ENCODE measurements at regions not wholly inside any gene's neighbourhood (a gene's known extent, or its start where the extent isn't known, plus 50 kb on each side); places are given as distances from the start of the nearest gene placed in this dataset.
"Not testable (repeated sequence)": the region's sequence is repeated elsewhere in the genome, so short reads cannot be mapped to it uniquely, and the experiment has no call there.

DNA sequence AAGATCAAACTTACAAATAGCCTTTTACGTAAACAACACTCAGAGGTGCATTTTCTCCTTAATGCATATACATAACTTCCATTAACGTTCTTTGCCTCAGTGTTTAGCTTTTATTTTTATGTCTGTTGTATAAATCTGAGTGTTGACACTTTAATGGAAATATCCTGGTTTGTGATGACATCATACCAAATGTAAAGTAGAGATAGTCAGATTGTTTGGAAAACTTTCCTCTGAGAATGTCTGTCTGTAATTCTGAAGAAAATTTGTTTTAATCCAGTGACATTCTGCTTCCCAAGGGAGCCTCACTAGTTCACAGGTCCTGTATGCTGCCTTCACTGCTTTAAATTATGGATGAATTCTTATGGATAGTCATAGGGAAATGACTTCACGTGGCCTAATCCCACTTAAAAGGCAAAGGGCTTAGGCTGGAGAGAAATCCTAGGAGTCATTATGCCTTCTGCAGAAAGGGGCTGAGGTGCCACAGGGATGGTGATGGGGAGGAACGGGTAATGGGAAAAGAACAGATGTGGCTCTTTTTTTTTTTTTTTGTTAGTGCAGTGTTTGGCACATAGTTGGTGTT, 93.2 kb downstream of the DNAJB9 start:
- Mint-ChIP-seq H3K9me3 (ENCODE audit: low read depth) (no peaks in the 10 kb centered on the region), H3K36me3 (ENCODE audit: low read depth) (no peaks in the 10 kb centered on the region), H3K4me3 (ENCODE audit: unreplicated experiment) (no peak overlapping the region), H3K27ac (ENCODE audit: unreplicated experiment) (no peak overlapping the region), H3K4me1 (ENCODE audit: low read depth) (peaks cover 6% of the 10 kb centered on the region), H3K27me3 (ENCODE audit: low read depth) (peaks cover 6% of the 10 kb centered on the region)
- no peak for DNase-seq (ENCODE audit: low spot score)
- TF ChIP-seq, protein P1, sequence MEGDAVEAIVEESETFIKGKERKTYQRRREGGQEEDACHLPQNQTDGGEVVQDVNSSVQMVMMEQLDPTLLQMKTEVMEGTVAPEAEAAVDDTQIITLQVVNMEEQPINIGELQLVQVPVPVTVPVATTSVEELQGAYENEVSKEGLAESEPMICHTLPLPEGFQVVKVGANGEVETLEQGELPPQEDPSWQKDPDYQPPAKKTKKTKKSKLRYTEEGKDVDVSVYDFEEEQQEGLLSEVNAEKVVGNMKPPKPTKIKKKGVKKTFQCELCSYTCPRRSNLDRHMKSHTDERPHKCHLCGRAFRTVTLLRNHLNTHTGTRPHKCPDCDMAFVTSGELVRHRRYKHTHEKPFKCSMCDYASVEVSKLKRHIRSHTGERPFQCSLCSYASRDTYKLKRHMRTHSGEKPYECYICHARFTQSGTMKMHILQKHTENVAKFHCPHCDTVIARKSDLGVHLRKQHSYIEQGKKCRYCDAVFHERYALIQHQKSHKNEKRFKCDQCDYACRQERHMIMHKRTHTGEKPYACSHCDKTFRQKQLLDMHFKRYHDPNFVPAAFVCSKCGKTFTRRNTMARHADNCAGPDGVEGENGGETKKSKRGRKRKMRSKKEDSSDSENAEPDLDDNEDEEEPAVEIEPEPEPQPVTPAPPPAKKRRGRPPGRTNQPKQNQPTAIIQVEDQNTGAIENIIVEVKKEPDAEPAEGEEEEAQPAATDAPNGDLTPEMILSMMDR (IDR thresholded peaks at IDR 0.05), result no peak

GRCh38 chr7:108663701-108664100, 94.0 kb downstream of the DNAJB9 start:
- TF ChIP-seq, protein P1 (IDR thresholded peaks at IDR 0.05), result no peak
- H3K9me3 Mint-ChIP-seq (ENCODE audit: low read depth), result no peaks in the 10 kb centered on the region
- no peak for DNase-seq (ENCODE audit: low spot score)
- peaks cover 9% of the 10 kb centered on the region for H3K27me3 Mint-ChIP-seq (ENCODE audit: low read depth)
- peaks cover 6% of the 10 kb centered on the region for H3K4me1 Mint-ChIP-seq (ENCODE audit: low read depth)
- H3K27ac Mint-ChIP-seq (ENCODE audit: unreplicated experiment), result no peak overlapping the region
- H3K36me3 Mint-ChIP-seq (ENCODE audit: low read depth), result no peaks in the 10 kb centered on the region
- H3K4me3 Mint-ChIP-seq (ENCODE audit: unreplicated experiment), result no peak overlapping the region

DNA sequence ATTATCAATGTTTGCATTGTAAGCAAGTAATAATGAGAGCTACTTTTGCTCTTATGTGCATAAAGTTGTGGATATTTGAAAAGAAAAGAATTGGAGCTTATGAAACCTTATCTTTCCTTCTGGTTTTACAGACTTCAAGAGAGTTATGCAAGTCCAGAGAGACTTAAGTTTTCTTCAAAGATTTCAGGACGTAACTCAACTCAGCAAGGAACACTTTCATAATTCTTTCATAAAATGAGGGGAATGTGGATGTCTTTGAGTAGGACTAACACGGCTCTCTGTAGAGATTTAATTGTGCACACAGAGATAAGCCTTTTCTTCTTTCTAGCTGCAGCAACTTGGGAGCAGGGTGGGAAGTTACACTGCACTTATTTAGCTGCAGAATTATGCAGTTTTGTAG, 97.5 kb downstream of the DNAJB9 start:
- H3K4me1 Mint-ChIP-seq (ENCODE audit: low read depth), result no peaks in the 10 kb centered on the region
- no peak overlapping the region for H3K27ac Mint-ChIP-seq (ENCODE audit: unreplicated experiment)
- H3K9me3 Mint-ChIP-seq (ENCODE audit: low read depth), result peaks cover 6% of the 10 kb centered on the region
- H3K36me3 Mint-ChIP-seq (ENCODE audit: low read depth), result no peaks in the 10 kb centered on the region
- no peak for DNase-seq (ENCODE audit: low spot score)
- H3K27me3 Mint-ChIP-seq (ENCODE audit: low read depth), result peaks cover 9% of the 10 kb centered on the region
- TF ChIP-seq, protein P1 (IDR thresholded peaks at IDR 0.05), result no peak
- H3K4me3 Mint-ChIP-seq (ENCODE audit: unreplicated experiment), result no peak overlapping the region

DNA sequence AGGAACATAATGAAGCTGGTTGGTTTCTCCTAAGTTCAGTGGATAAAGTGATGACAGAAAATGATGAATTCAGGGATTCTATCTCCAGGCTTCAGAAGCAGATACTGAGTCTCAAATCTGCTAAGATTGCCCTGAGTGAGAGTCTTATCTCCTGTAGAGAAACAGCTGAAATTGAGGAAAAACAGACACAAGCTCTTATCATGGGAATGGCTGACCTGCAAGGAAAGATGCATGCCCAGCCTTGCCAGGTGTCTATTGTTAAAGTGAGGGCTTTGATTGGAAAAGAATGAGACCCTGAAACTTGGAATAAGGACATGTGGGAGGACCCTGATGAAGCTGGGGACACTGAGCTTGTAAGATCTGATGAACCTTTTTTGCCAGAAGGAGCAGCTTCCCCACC, 100.3 kb downstream of the DNAJB9 start:
- Mint-ChIP-seq H3K27me3 (ENCODE audit: low read depth) (peaks cover 7% of the 10 kb centered on the region), H3K9me3 (ENCODE audit: low read depth) (peaks cover 6% of the 10 kb centered on the region), H3K36me3 (ENCODE audit: low read depth) (no peaks in the 10 kb centered on the region), H3K4me1 (ENCODE audit: low read depth) (no peaks in the 10 kb centered on the region), H3K27ac (ENCODE audit: unreplicated experiment) (no peak overlapping the region), H3K4me3 (ENCODE audit: unreplicated experiment) (no peak overlapping the region)
- TF ChIP-seq, protein P1 (IDR thresholded peaks at IDR 0.05), result no peak
- no peak for DNase-seq (ENCODE audit: low spot score)

GRCh38 chr7:108673699-108674098, 104.0 kb downstream of the DNAJB9 start:
- H3K27me3 Mint-ChIP-seq (ENCODE audit: low read depth); H3K36me3 Mint-ChIP-seq (ENCODE audit: low read depth); H3K4me1 Mint-ChIP-seq (ENCODE audit: low read depth); H3K9me3 Mint-ChIP-seq (ENCODE audit: low read depth); H3K4me3 Mint-ChIP-seq (ENCODE audit: unreplicated experiment); DNase-seq (ENCODE audit: low spot score); H3K27ac Mint-ChIP-seq (ENCODE audit: unreplicated experiment): not testable (repeated sequence)

- Mint-ChIP-seq H3K4me1 (ENCODE audit: low read depth) (no peaks in the 10 kb centered on the region), H3K9me3 (ENCODE audit: low read depth) (peaks cover 8% of the 10 kb centered on the region), H3K36me3 (ENCODE audit: low read depth) (peaks cover 1% of the 10 kb centered on the region), H3K27me3 (ENCODE audit: low read depth) (no peaks in the 10 kb centered on the region), H3K27ac (ENCODE audit: unreplicated experiment) (no peak overlapping the region), H3K4me3 (ENCODE audit: unreplicated experiment) (no peak overlapping the region)
- TF ChIP-seq, protein P1 (IDR thresholded peaks at IDR 0.05), result no peak
- no peak for DNase-seq (ENCODE audit: low spot score)
These were observed 115.0 kb downstream of the DNAJB9 start for GRCh38 chr7:108684629-108685028.

Measured in chondrocyte (in vitro differentiated cells).